ENCODE measurements at regions not wholly inside any gene's neighbourhood (a gene's known extent, or its start where the extent isn't known, plus 50 kb on each side); places are given as distances from the start of the nearest gene placed in this dataset.
"Not testable (repeated sequence)": the region's sequence is repeated elsewhere in the genome, so short reads cannot be mapped to it uniquely, and the experiment has no call there.

DNA sequence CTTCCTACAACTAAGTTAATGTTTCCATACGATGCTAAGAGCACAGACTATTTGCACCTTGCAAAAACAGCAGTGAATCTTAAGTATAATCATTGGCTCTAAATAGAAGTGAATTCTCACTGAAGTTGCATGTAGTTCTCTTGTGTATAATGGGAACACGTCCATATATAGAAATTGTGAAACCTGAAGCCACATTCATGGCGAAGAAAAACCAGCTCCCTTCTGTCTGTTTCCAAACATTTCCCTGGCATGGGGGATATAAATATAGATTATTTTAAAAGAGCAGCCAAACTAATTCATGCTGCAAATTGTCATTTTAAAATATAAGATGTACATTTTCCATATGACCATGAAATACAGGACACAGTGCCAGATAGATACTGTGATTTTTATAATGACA is 71.1 kb downstream of the TRAM1L1 start:
- DNase-seq: no peak

DNA sequence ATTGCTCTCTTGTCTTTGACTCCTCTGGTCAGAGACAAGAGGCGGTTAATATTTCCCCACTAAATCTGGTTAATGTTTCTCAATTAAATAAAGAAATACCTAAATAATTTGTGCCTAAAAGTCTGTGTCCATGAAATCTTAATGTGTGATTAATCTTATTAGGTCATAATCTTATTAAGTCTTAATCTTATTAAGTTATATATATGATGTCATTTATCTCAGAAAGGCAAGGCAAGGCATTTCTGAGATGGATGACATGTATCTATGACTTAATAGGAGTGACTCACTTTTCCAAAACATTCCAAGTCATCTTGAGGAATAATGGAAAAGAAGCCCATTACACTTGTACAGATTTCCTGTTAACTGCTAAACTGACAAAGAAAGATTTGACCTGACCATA is 74.7 kb downstream of the TRAM1L1 start:
- no peak for DNase-seq

DNA sequence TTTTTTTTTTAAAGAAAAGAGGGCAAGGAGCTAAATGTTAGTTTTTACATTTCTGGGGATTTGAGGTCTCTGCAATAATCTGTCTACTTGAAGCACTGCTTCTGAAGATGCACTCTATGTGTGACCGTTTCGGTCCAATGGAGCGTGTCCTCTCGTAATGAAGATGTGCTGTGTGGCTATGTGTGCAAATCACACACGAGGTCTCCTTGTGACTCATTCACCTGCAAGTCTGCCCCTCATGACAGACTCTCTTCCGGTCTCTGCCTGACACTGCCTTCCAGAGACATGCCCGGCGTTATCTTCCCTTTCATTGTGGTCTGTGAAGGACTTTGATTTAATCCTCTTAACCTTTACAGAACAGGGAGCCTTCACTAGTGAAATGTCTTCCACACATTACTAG is 84.3 kb downstream of the TRAM1L1 start:
- no peak for DNase-seq

DNA sequence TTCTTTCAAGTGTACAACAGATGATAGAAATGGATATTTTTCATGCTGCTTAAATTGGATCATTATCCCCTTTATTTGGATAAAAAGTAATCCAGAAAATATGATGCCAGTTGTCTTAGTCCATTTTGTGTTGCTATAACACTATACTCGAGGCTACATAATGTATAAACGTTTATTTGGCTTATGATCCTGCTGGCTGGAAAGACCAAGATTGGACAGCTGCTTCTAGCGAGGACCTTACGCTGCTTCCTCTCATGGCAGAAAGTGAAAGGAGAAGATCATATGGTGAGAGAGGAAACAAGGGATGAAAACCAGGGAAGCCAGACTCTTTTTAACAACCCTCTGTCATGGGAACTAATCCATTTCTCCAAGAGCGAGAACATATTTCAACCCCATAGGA is 102.7 kb downstream of the TRAM1L1 start:
- no peak for DNase-seq

DNA sequence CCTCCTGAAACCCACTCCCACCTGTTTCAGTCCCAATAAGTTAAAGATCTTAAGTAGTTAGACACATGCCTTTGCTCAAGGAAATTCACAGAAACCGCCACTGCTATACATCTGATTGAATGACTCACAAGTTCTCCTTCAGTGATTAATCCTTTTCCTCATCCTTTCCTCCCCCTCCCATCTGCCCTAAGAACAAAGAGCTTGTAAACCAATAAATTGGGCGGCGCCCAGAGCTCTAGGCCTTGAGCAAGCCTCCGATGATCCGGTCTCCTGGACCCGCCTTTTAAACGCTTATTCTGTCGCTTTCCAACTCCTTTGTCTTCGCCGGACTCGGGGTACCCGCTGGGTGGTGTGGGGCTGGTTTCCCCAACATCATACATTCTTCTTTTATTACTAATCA is 104.9 kb downstream of the TRAM1L1 start:
- not testable (repeated sequence) for DNase-seq

DNA sequence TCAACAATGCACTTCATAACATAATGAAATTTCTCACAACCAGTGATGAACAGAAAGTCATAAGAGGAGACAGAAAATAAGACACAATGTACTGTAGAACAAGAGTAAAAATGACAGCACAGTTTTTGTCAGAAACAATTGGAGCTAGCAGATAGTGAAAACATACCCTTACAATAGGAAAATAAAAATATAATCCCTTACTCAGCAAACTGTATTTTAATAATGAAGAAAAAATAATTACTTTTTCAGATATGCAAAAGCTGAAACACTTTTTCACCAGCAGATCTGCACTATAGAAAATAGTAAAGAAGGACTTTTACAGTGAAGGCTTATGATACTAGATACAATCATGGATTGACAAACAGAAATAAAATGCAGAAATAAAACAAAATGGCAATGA is 126.3 kb downstream of the TRAM1L1 start:
- DNase-seq: no peak

DNA sequence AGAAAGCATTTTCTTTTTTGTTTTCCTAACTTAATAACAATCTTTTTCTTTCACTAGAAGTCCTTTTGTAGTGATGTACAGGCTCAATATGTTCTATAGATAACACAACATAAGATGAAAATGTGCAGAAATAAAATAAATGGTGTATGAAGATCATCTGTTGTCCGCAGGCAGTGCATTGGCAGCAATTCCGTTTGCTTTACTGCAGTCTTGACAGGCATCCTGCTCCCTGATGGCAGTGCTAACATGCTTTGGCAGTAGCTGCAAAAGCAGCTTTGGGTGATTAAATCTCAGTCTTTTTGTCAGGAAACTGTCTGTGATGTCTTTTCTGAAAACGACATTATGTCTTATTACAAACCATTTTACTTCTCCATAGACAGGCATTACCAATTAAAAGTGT is 131.4 kb downstream of the TRAM1L1 start:
- DNase-seq: no peak

DNA sequence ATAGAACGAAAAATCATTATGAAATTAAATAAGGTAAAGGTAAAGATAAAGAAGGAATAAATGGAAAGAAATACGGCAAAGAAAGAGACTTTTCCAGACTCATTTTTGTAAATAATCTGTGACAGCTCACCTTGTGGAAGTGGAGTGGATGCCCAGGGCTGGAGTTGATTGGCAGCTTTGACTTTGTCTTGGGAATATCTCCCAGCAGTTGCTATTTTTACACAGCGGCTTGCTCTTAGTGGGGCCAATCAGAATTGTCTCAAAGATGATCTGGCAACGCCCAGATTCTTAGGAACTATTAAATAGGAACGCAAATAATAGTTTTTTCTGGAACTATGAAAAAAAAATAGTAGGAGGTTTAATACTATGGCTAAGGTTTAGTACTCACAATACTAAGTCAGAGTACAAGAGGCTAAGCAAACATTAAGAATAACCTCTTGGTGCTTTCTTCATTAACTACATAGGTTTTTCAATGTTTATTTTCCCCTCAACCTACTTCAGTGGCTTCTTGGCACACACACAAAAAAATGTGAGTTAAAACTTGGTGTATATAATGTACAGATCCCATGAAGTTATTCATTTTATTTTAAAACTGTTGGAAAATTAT is 132.7 kb downstream of the TRAM1L1 start:
- no peak for DNase-seq

DNA sequence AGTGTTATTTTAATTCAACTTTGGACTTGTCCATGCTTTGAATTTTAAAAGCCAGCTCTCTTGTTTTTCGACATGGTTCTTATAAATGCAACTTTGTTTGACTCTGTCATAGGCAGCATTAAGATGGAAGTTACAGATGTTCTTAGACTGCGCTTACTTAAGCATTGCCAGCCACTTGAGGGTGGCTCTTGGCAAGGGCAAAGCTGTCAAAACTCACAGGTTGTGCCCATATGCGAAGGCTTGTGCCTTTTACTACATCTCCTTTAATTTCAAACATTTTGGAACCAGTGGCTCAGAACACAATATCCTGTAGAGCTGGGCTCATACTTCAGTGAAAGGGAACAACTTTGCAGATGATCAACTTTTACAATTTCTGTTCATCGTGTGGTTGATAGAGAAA is 135.5 kb downstream of the TRAM1L1 start:
- no peak for DNase-seq

DNA sequence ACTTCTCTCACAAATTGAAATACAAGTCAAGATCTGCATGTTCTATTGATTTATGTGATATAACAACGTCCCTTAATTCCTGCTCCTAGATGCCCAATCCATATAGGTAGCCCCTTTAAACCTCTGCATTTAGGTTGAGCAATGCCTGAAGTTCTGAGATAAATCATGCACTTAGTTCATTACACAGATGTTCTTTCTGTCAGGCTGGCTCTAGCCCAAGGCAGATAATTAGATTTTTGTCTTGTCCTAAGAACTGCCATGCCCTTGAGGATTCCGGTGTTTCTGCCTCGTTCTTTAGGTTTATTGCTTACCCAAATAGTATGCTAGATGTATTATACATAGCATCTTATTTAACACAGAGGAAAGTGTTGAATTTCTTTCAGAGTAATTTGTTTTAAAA is 143.1 kb downstream of the TRAM1L1 start:
- no peak for DNase-seq

DNA sequence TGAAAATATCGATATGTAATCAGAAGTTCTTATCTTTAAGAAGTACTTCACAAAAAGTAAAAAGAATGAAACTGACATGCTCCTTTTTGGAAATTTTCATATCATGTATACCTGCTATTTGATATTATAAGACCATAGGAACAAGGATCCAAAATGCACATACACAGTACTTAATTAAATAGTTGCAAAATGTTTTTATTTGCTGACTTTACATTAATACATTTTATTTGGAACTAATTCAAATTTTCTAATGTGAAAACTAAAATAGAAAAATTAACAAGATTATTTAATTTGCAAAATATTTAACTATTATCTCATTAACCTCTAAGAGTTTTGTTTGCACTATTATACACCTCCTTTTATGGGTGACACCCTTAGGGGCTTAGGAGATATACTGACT is 155.0 kb downstream of the TRAM1L1 start:
- no peak for DNase-seq

DNA sequence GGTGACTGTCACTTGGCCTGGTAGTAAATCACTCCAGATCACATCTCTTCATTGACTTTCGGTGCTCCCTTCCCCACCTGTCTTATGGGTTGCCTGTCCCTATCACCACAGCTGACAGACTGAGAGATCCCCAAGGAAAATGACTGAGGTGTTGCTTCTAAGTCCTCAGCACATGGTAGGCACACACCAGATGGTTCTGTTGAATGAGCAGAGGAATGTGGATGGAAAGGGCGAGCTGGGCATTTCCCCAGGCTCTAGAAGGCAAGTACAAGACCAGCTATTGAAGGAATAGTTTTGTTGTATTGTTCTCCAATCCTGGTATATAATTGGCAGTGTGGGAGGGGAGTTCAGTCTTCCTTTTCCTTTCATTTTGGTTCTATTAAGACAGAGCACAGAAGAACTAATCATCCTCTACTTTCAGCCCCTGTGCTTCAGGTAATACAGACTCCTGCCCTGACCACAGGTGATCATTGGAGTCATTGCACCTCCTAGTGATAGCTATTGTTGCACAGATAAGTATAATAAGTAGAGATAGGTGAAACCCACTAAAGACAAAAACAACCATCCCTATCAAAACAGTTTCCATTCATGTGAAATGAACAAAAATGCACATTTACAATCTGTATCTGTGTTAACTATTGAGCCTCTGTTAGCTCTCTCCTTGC is 158.6 kb downstream of the TRAM1L1 start:
- DNase-seq: no peak

DNA sequence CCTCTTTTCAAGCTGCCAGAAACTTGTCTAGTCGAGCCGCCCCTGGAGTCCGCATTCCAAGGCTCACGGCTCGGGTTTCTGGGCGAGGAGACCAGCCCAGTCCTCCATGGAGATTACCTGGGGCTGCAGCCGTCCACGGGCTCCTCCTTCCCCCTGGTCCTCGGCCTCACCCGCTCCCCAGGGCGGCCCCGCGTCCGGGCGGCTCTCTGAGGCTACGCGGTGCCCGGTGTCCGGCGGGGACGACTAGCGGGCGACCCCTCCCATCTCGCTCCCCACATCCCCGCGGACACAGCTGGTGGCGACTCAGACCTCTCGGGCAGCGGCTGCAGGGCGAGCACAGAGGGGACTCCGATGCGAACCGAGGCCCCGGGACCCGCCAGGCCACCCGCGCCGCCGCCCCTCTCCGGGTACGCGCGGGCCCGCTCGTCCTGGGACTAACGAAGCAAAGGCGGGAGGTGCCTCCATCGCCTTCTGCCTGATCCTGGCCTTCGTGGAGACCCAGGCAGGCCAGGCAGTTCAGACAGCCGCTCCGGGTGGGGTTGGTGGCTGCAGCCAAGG is 159.4 kb downstream of the TRAM1L1 start:
- no peak for DNase-seq

DNA sequence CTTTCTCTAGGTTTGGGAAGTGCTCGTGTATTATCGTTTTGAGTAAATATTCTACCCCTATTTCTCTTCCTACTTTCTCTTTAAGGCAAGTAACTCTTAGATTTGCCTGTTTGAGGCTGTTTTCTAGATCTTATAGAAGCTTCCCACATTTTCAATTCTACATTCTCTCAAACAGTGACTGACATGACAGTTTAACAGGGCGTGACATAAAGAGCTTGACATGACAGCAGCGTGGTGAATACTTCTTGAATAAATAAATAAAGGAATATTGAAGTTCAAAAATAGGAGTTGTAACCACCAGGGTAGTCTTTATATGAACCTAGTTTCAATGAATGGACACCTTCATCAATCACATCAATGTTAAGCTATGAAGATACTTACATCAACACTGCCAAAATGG is 162.0 kb downstream of the TRAM1L1 start:
- DNase-seq: no peak

DNA sequence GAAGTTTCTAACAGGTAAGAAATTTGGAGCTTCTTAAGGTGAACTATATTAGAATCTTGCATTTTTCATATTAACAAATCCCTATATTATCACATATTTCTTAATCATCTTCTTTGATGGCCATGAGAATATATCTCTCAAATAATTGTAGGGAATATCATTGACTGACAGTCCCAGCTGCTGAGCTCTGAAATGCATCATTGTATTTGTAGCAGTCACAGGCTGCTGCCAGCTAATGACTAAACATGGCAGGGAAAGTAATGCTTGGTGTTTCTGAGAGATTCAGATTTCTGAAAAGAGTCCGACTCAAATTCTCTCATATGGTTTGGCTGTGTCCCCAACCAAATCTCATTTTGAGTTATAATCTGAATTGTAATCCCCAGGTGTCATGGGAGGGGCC is 171.9 kb downstream of the TRAM1L1 start:
- DNase-seq: no peak

DNA sequence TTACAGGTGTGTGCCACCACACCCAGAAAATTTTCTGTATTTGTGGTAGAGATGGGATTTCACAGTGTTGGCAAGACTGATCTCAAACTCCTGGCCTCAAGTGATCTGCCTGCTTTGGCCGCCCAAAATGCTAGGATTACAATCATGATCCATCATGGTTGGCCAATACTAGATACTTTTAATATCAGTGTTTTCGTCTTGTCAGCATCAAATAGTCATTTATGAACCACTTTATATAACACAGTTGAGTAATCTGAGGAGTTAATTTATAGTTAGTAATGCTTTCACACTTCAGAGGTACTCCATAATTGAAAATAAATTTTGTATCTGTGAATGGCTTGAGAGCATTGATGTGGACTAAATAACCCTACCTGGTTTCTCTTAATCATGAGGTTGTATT is 178.6 kb downstream of the TRAM1L1 start:
- DNase-seq: no peak

DNA sequence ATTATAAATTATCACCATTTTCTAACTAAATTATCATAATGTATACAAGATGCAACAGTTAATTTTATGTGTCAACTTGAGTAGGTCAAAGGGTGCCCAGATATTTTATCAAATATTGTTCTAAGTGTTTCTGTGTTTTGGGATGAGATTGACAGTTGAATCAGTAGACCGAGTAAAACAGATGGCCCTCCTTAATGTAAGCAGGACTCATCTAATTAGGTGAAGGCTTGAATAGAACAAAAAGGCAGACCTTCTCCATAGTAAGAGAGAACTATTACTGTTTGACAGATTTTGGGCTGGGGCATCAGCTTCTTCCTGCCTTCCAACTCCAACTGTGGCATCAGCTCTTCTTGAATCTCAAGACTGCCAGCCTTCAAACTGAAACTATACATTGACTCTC is 185.8 kb downstream of the TRAM1L1 start:
- DNase-seq: no peak

DNA sequence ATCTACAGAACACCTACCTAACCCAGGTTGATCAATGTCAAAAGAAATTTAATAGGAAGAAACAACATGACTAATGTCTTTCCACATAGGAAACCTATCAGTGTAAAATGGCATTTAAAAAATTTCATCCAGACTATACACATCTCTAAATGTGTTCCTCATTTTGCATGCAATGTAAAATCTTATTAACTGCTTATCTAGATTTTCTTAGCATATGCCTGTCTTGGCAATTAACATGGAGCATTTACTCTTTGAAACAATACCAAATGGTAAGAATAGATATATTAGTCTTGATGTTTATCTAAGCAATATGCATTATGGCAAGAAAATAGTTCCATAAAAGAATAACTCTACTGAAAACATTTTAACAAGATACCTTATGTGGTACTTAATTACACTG is 199.8 kb downstream of the TRAM1L1 start:
- DNase-seq: no peak

DNA sequence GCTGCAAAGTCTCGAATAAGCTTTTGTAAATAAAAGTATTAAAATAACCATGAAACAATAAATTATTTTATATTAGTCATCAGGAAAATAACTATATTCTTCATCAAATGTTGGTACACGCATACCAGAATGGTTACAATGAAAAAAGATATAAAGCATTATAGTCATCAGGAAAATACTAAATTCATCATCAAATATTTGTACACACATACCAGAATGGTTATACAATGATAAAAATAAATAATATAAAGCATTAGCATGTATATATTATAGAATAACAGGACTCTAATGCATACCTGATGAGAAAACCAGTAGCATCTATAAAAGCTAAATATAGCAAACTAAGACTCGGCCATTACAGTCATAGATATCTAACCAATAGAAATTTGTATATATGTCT is 202.9 kb downstream of the TRAM1L1 start:
- DNase-seq: no peak

DNA sequence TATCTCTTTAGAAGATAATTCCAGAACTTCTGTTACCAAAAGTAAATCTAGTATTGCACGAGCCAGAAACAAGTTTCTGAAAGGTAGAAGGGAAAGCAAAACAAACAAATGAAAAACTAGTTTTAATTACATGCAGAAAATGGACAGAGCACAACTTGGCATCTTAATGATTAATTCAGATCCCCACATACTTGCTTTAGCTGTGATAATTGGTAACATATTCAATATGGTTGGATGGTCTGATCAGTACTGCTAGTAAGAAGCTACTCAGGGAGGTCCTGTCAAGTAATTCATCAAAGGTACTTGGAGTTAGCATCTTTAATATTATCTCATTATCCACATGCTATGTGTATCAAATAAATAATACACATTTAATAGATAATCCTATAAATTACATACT is 204.3 kb downstream of the TRAM1L1 start:
- no peak for DNase-seq

DNA sequence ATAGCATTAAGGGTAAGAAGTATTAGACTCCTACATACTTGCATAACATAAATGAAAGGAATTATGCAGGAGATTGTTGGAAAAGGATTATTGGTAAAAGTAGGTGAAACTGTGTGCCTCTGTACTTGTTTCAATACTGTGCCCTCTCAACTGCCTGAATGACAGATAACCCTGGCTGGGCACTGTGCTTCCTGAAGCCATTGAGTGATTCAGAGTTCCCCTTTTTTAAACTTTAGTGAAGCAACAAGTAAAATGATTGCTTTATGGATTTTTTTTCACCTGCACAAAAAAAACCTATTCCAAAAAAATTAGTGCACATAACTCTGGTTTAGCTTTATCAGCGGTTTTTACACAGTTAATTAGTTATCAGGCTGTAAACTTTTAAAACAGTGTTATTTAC is 204.8 kb downstream of the TRAM1L1 start:
- no peak for DNase-seq

DNA sequence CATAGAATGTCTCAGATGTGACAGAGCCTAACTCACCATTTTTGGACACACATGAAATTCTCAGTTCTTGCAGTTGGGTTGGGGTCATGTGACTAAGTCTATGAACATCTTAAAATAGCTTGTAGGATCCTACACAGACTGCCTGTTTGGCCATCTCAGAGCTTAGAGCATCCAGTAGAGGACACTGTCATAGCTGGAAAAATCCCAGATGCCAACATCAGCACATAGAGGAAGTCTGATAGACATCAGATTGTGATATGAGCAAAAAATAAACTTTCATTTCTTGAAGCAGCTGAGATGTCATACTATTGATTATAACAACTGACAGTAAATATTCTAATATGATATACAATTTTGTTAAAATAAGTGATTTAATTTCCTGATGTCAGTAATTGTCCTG is 207.1 kb downstream of the TRAM1L1 start:
- DNase-seq: no peak

DNA sequence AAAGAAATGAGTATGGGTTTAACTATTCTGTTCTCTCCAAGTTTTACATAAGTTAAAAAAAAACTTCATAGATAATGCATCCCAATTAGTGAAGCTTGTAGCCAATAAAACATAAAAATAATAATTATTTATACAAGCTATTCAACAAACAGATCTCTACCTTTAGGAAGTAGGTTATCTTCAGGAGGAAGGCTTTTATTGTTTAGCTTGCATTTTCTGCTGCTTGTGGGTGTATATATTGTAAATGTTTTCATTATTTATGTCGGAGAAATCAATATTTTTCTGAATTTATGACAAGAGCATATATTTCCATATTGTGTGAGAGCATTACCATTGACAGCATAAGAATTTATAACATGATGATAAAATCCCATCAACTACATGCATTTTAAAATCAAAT is 208.3 kb downstream of the TRAM1L1 start:
- no peak for DNase-seq

DNA sequence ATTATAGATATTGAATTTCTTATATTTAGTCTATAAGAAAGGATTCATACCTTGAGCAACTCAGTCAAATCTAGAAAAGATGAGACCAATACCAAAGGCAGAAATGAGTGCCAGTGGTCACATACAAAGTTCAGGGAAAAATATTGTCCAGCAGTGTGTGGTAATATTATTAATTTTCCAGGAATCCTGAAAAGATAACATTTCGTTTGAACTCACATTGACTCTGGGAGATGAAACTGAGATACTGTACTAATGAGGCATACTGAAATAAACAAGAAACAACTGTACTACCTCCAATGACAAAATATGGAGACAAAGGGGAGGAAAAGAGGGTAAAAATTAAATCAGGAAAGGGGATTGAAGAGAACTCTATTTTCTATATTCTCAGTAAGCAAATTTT is 212.4 kb downstream of the TRAM1L1 start:
- DNase-seq: no peak

DNA sequence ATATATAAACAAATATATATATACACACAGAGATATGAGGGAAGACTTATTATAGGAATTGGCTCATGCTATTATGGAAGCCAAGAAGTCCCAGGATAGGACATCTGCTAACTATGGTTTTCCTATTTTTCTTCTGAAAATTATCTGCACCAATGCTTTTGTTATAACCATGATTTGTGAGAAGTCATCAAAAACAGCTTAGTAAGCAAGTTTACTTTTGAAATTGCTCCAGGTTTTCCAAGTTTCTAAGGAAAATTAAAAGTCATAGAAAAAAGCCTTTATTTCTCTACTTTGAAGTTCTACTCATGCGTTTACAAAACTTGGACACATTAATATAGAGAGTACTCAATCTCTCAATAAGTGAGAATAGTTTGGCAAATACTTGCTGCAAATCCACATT is 213.1 kb downstream of the TRAM1L1 start:
- no peak for DNase-seq

Data from activated CD8-positive, alpha-beta memory T cell treated with anti-CD3 and anti-CD28 coated beads for 24 hours (primary cell).